Ovary (tissue), 7 donors: ENCODE measurements at regions not wholly inside any gene's neighbourhood (a gene's known extent, or its start where the extent isn't known, plus 50 kb on each side); places are given as distances from the start of the nearest gene placed in this dataset.

Experiments
- DNase-seq, 5 donors: peaks; one replicate each; pipeline ENCODE4 v3.0.0-alpha.2; 2019 to 2020
- H3K27ac ChIP-seq, 2 donors: fragments of 200-600 bp; one replicate each; pipeline versions ENCODE4 v1.5.1 to v1.8.0; 2019 to 2022
- H3K27me3 ChIP-seq: fragments of 200-600 bp; one replicate; pipeline ENCODE4 v1.8.0; 2022
- H3K36me3 ChIP-seq: fragments of 200-600 bp; sonication (generic); one replicate; pipeline ENCODE4 v1.5.1; 2019
- H3K4me1 ChIP-seq: one replicate; pipeline ENCODE4 v1.8.1; 2013; ENCODE audit warnings: mild to moderate bottlenecking, moderate library complexity; ENCODE audit not compliant: insufficient read depth
- H3K4me3 ChIP-seq: fragments of 200-600 bp; sonication (generic); one replicate; pipeline ENCODE4 v1.5.1; 2017
- H3K9me3 ChIP-seq, 2 donors: fragments of 200-600 bp in 1 of 2; sonication (generic) in 1 of 2; one replicate each; pipeline versions ENCODE4 v1.5.1 to v1.8.1; 2013 to 2019; ENCODE audit warnings: mild to moderate bottlenecking in 1 of 2, moderate library complexity in 1 of 2
- CTCF ChIP-seq, 3 donors: fragments of 450-650 bp in 2 of 3; fragments of 200-600 bp in 1 of 3; IDR thresholded peaks; one replicate each; pipeline versions ENCODE4 v1.5.1 to v1.8.0; 2016 to 2022; ENCODE audit warnings: antibody characterized with exemption in 3 of 3, mild to moderate bottlenecking in 1 of 3
- EP300 ChIP-seq: sonication (generic); formaldehyde crosslinking; IDR thresholded peaks from one replicate; pipeline ENCODE4 v1.6.1; 2017; ENCODE audit warnings: antibody characterized with exemption
- POLR2A ChIP-seq: fragments of 450-650 bp; IDR thresholded peaks from one replicate; pipeline ENCODE4 v1.6.1; 2017; ENCODE audit warnings: antibody characterized with exemption, mild to moderate bottlenecking, moderate library complexity
- WGBS, 3 donors: extraction: QIAGEN DNeasy Blood & Tissue Kit in 1 of 3; methylation state at CpG; one replicate each; pipeline versions ENCODE4 v1.1.5 to v1.1.7; 2013 to 2017; 5-methylcytosine and 5-hydroxymethylcytosine counted together
- intact Hi-C, 4 donors: fragments of 100-400 bp; cut with DNase I; formaldehyde crosslinking; loops; one replicate each; pipeline versions ENCODE4 v1.11.0 to v1.15.1; 2022 to 2023
- donor health status: DM: no; HTN: no; CAD: no; lungs with moderate emphysema.
- donor health status: DM: no; HTN: no; CAD: no.
- donor health status: Bipolar disorder and iron deficiency.
- donor health status: DM: no; HTN: no; CAD: no.
- donor health status: DM: yes; HTN: yes; CAD: no.

DNA sequence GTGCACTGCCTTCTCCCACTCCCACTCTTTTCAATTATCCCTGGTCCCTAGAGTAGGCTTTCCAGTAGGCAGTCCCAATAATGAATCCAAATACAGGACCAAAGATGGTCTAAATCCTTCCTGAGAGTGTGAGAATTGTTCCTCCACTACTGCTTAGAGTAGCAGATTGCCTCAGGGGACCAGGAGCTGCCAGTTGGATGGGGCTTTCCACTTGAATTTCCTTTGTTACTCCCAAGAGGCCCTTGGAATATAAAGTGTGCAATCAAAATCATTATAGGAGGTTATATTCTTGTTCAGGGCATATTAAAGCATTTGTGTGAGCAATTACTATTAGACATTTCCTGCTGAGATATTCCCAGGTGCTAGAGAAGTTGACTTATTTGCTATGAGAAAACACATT is 156.6 kb upstream of the TLL1 start:
- no peak for DNase-seq
- Histone ChIP-seq H3K9me3 (no peaks in the 10 kb centered on the region), H3K4me1 (no peaks in the 10 kb centered on the region), H3K27ac (no peak overlapping the region), H3K4me3 (no peak overlapping the region), H3K36me3 (no peaks in the 10 kb centered on the region), H3K27me3 (no peaks in the 10 kb centered on the region)
- intact Hi-C loops: no loop called here
- TF ChIP-seq CTCF (IDR thresholded peaks at IDR 0.05) (no peak), POLR2A (no peak), EP300 (no peak)

DNA sequence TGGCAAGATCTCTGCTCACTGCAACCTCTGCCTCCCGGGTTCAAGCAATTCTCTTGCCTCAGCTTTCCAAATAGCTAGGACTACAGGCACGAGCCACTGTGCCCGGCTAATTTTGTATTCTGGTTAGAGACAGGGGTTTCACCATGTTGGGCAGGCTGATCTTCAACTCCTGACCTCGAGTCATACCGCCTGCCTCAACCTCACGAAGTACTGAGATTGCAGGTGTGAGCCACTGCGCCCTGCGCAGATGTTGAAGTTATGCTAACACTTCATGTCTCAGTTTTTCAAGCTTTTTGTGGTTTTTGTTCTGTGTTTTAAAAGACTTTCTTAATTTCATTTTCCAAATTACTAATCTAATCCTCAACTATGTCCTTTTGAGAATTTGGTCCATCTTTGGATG is 154.4 kb upstream of the TLL1 start:
- no peak for DNase-seq
- H3K9me3 ChIP-seq: no peaks in the 10 kb centered on the region
- no peak for TF ChIP-seq CTCF (IDR thresholded peaks at IDR 0.05)
- TF ChIP-seq EP300: no peak
- TF ChIP-seq POLR2A: no peak
- H3K36me3 ChIP-seq: no peaks in the 10 kb centered on the region
- WGBS, 3 donors: 88 to 97% (median 90%) methylated on average over 8 of the region's 8 CpGs
- no peak overlapping the region for H3K4me3 ChIP-seq
- no peaks in the 10 kb centered on the region for H3K27me3 ChIP-seq
- intact Hi-C loops: no loop called here
- no peak overlapping the region for H3K27ac ChIP-seq
- no peaks in the 10 kb centered on the region for H3K4me1 ChIP-seq

GRCh38 chr4:165720411-165721082 is 152.5 kb upstream of the TLL1 start:
- intact Hi-C loops: no loop called here
- DNase-seq: no peak
- no peaks in the 10 kb centered on the region for H3K4me1 ChIP-seq
- H3K9me3 ChIP-seq: no peaks in the 10 kb centered on the region
- no peak overlapping the region for H3K27ac ChIP-seq
- H3K4me3 ChIP-seq: no peak overlapping the region
- WGBS, 3 donors: 88 to 91% (median 89%) methylated on average over 2 of the region's 2 CpGs
- no peaks in the 10 kb centered on the region for H3K36me3 ChIP-seq
- H3K27me3 ChIP-seq: no peaks in the 10 kb centered on the region
- TF ChIP-seq EP300: no peak
- no peak for TF ChIP-seq POLR2A
- TF ChIP-seq CTCF (IDR thresholded peaks at IDR 0.05): no peak

- no peak for TF ChIP-seq POLR2A
- no peak for TF ChIP-seq CTCF (IDR thresholded peaks at IDR 0.05)
- no peak for TF ChIP-seq EP300
- Histone ChIP-seq H3K36me3 (no peaks in the 10 kb centered on the region), H3K4me3 (no peak overlapping the region), H3K4me1 (no peaks in the 10 kb centered on the region), H3K9me3 (no peaks in the 10 kb centered on the region), H3K27me3 (no peaks in the 10 kb centered on the region), H3K27ac (no peak overlapping the region)
- DNase-seq: no peak
- intact Hi-C loops: no loop called here
- 91 to 95% (median 92%) methylated on average over 4 of the region's 4 CpGs for WGBS, 3 donors
Measured at GRCh38 chr4:165721815-165722214, 151.2 kb upstream of the TLL1 start.
